Left renal pelvis (tissue), 4 donors: ENCODE measurements at regions not wholly inside any gene's neighbourhood (a gene's known extent, or its start where the extent isn't known, plus 50 kb on each side); places are given as distances from the start of the nearest gene placed in this dataset.

ENCODE experiments used
- DNase-seq, 4 donors: peaks; one replicate each; pipeline ENCODE4 v3.0.0-alpha.2; 2013; ENCODE audit warnings: low read depth in 4 of 4, low spot score in 3 of 4

DNA sequence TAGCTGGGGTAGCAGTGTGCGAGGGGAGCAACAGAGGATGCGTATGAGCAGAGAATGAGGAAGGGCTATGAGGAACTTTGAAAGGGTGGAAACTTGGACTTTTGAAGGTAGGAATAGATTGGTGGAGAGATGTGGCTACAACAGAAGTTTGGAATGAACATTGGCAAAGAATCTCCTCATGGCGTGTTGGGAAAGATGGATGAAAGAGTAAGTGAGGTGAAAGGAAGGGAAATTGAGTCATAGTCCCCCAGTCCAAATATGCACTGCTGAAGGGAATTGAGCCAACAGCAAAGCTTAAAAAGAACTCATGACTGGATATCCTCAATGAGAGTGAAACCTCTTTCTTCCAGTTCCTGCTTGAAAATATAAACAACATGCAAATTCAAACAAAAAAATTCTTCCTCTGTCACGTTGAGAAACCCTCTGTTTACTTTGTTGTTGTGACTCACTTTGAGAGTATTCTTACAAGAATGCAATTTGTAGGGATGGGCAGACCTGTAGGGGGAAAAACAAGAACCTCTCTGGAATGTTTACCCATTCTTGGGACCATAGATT is 313.2 kb upstream of the KCNJ16 start:
- DNase-seq = no peak

DNA sequence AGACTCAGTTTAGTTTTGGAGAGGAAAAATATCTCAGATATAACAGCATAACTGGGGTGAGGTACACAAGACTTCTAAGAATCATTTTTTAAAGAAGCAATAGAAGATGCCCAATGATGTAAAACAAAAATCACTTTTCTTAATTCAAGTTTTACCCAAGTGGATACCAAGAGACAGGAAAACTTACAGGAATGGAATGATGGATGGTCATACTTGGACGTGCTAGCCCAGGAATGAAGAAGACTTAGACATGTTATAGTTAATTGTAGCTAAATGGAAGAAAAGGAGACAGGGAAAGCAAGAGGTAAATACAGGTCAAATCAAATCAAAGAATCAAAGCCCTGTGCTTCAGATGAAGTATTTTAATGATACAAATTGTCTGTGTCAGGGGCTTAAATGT is 312.7 kb upstream of the KCNJ16 start:
- no peak for DNase-seq

GRCh38 chr17:69762766-69763165 is 312.3 kb upstream of the KCNJ16 start:
- DNase-seq = no peak

DNA sequence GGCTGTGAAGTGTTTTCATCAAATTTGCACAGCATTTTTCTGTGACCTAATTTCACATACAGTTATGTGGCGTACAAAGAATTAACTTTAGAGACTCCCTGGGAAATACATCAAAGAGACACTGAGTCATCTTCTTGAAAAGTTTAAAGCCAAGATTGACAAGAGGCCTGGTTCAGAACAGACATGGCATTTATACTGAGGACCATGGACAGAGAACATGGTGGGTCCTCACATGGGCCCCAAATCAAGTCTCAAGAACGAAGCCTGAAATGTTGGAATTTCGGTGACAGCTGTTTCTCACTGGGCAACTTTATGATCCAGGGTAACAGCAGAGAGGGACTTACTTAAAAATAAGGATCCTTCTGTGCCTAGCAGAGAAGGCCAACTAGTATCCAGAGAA is 311.5 kb upstream of the KCNJ16 start:
- DNase-seq = no peak

DNA sequence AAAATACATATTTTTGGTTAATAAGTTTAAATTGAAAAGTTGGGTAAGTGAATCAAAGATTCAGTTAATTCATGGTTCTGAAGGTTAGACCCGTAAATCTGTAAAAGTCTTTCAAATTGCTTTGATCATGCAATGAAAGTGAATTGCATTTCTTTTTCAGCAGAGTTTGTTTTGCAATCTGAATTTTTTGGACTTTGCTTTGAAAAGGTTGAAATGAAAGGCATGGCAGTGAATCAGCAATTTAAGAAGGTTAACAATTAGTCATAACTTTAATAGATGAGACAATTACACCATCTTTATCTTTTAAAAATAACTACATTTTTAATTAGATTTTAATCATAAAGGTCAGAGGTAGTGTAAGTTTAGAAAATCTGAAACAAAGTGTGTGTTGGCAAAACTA is 310.9 kb upstream of the KCNJ16 start:
- DNase-seq = no peak

DNA sequence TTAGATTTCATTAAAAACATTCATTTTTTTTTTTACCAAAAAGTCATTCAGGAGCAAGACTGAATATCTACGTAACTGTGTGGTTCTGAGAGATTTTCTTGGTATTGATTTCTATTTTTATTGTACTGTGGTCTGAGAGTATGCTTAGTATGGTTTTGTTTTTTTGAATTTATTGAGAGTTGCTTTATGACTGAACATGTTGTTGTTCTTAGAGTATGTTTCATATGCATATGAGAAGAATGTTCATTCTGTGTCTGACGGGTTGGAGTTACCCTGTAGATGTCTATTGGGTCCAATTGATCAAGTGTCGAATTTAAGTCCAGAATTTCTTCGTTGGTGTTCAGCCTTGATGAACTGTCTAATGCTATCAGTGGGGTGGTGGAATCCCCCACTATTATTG is 306.0 kb upstream of the KCNJ16 start:
- no peak for DNase-seq

GRCh38 chr17:69773081-69773480 is 301.9 kb upstream of the KCNJ16 start:
- DNase-seq = no peak

- DNase-seq = no peak
Observed at GRCh38 chr17:69779378-69780214, 295.4 kb upstream of the KCNJ16 start.

DNA sequence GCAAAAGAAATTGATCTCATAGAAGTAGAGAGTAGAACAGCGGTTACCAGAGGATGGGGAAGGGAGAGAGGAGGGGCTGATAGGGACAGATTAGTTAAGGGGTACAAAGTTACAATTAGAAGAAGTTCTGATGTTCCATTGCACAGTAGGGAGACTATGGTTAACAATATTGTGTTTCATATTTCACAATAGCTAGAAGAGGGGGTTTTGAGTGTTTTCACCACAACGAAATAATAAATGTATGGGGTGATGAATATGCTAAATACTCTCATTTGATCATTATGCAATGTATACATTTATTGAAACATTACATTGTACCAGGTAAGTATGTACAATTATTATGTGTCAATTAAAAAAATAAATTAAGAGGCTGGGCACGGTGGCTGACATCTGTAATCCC is 291.2 kb upstream of the KCNJ16 start:
- DNase-seq = no peak

GRCh38 chr17:69788957-69789356 is 286.1 kb upstream of the KCNJ16 start:
- no peak for DNase-seq

GRCh38 chr17:69796078-69796477 is 278.9 kb upstream of the KCNJ16 start:
- no peak for DNase-seq

- DNase-seq = no peak
Observed at GRCh38 chr17:69800870-69801269, 274.2 kb upstream of the KCNJ16 start.

- no peak for DNase-seq
Observed at GRCh38 chr17:69801368-69801767, 273.7 kb upstream of the KCNJ16 start.

DNA sequence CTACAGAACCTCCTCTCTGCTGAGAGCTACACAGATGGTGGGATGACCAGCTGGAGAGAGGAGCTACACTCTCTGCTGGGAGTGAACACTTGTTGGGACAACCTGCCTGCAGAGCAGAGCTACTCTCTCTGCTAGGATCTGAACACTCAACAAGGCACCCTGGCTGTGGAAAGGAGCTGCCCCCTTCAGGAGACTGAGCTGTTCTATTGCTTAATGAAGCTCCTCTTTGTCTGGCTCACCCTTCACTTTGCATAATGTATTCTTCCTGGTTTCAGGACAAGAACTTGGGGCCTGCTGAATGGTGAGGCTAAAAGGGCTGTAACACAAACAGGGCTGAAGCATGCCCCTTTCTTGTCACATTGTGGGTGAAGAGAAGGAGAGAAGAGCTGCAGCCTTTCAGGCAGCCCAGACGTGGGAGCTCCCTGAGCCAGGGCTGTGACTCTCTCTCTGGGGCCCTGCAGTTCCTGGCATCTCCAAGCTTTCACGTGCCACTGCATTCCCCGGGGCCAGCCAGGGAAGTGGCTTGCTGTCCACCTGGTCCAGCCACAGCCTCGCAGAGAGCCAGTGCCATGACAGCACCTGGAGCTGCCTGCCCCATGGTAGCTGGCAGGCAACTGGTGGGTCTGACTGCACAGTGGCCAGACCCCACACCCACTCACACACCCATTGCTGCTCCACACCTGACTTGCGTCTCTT is 272.8 kb upstream of the KCNJ16 start:
- no peak for DNase-seq

- DNase-seq = no peak
Observed at GRCh38 chr17:69809331-69809730, 265.7 kb upstream of the KCNJ16 start.

- DNase-seq = no peak
Observed at GRCh38 chr17:69810326-69810965, 264.6 kb upstream of the KCNJ16 start.

DNA sequence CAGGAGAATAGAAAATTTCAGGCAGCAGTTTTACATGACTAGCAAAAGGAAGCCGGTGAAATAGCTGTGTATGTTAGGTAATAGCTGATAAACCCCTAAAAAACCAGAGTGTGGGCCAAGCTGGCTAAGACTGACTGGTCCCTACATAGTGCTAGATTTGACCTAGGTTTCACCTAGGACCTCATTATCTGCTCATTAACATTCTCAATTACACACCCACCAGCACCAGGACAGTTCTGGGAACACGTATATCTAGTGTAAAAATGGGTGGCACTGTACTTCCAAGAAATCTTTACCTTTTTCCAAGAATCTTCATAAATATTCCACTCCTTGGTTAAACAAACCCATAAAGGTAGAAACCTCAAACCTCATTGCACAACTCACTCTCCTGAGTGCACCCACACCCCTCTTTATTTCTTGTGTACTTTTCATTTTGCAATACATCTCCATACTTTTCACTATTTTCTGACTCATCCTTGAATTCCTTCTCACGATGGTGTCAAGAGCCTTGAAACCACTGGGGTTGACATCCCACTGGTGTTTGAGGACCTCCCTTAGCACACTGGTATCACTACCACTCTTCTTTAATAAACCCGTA is 262.7 kb upstream of the KCNJ16 start:
- no peak for DNase-seq

DNA sequence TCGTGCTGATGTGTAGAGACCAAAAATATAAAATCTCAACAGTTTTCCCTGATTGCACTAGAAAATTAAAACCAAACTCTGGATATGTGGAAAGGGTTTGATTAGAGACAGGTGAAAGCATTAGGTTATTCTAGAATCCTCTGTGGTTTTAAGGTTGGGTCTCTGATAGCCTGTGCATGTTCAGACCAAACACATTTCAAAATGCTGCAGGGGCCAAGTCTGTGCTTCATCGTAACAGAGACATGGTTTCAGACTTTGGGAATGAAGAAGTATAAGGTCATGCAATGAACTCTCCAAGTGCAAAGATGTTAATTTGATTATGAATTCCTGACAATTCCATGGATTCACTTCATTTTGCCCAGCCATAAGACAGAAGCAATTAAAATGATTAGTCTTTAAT is 261.0 kb upstream of the KCNJ16 start:
- no peak for DNase-seq

GRCh38 chr17:69815406-69815805 is 259.6 kb upstream of the KCNJ16 start:
- no peak for DNase-seq

DNA sequence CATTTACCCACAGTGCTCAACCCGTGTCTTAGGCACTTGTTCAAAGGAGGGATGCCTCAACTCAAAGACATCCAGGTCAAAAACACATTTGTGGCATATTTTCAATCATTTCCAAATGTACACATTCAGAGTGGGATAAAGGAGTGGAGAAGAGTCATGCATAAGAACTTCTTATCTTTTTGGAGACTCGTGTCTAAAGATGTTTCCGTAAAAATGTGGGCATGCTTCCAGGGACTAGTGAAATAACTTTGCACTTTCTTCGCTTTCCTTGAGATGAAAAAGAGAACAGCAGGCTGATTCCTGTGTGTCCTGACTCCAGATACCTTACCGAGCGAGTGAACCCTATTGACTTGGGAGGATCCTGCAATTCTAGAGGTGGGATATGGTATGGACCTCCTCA is 256.6 kb upstream of the KCNJ16 start:
- no peak for DNase-seq
